HCT116 (cell line): ENCODE measurements at regions not wholly inside any gene's neighbourhood (a gene's known extent, or its start where the extent isn't known, plus 50 kb on each side); places are given as distances from the start of the nearest gene placed in this dataset.

Experiments
- ATAC-seq: fragments of 200-7000 bp; cut with Tn5 transposase; 2 replicates; pipeline ENCODE4 v1.9.1; 2020; ENCODE audit warnings: mild to moderate bottlenecking, moderate library complexity
- BruUV-seq: library from RNA; stranded (reverse); fragments of 400-500 nt; replicated peaks from 2 replicates; lab custom pipeline; 2021; lab: Mats Ljungman, UMichigan
- CTCF ChIA-PET: fragments of 300-600 bp; sonication (Branson Sonifier 250); formaldehyde crosslinking; loops from one replicate; lab custom pipeline; 2021; ENCODE audit warnings: antibody characterized with exemption; lab: Charles Lee
- POLR2A ChIA-PET: fragments of 300-600, 350-600 bp; sonication (Branson Sonifier 250); formaldehyde crosslinking; loops from one replicate; lab custom pipeline; 2021; ENCODE audit warnings: antibody characterized with exemption; lab: Charles Lee
- RAD21 ChIA-PET, 2 experiments: fragments of 300-600 bp; sonication (Branson Sonifier 250); formaldehyde crosslinking; loops; one replicate each; lab custom pipeline; 2023; ENCODE audit warnings: low total read pairs in 2 of 2; ENCODE audit not compliant: uncharacterized antibody in 2 of 2, unreplicated experiment in 2 of 2, low non-redundant PET in 1 of 2; lab: Charles Lee
- DNase-seq: peaks from one replicate; pipeline ENCODE4 v3.0.0-alpha.2; 2010; ENCODE audit warnings: low read depth, low spot score
- H2AFZ ChIP-seq: fragments of 200-600 bp; shearing (Covaris generic), sonication (generic); 2 replicates; pipeline ENCODE4 v1.6.1; 2017; ENCODE audit warnings: low read depth, mixed run types, mixed read lengths, antibody characterized with exemption, low read length; ENCODE audit not compliant: poor library complexity, severe bottlenecking
- H3K27ac ChIP-seq: 2 replicates; pipeline ENCODE4 v1.5.1; 2012; ENCODE audit warnings: low read depth, low read length
- H3K27me3 ChIP-seq: fragments of 200-600 bp; sonication (generic); 2 replicates; pipeline ENCODE4 v1.6.1; 2016; ENCODE audit warnings: mixed run types, low read length, mixed read lengths; ENCODE audit not compliant: insufficient read depth
- H3K36me3 ChIP-seq, 2 experiments: fragments of 200-500 bp in 1 of 2; fragments of 200-600 bp in 1 of 2; sonication (Bioruptor generic) in 1 of 2; sonication (generic) in 1 of 2; 2 replicates each; pipeline versions ENCODE4 v1.5.1 to v1.6.1; 2014 to 2016; ENCODE audit warnings: low read length in 2 of 2, inconsistent platforms in 1 of 2, mixed read lengths in 1 of 2, mixed run types in 1 of 2; ENCODE audit not compliant: insufficient read depth in 2 of 2, control insufficient read depth in 1 of 2
- H3K4me1 ChIP-seq, 2 experiments: fragments of 200-600 bp in 1 of 2; sonication (generic) in 1 of 2; 2 replicates each; pipeline versions ENCODE4 v1.5.1 to v1.6.1; 2012 to 2017; ENCODE audit warnings: low read length in 2 of 2, inconsistent platforms in 1 of 2, mild to moderate bottlenecking in 1 of 2, mixed read lengths in 1 of 2, mixed run types in 1 of 2, moderate library complexity in 1 of 2; ENCODE audit not compliant: insufficient read depth in 2 of 2, control insufficient read depth in 1 of 2
- H3K4me2 ChIP-seq: fragments of 200-600 bp; sonication (generic); 2 replicates; pipeline ENCODE4 v1.6.1; 2017; ENCODE audit warnings: mixed run types, low read length, mixed read lengths
- H3K4me3 ChIP-seq, 2 experiments: fragments of 200-600 bp in 1 of 2; sonication (generic) in 1 of 2; replicated peaks in 1 of 2; 2 replicates each; pipeline ENCODE4 v1.5.1; 2011 to 2016; ENCODE audit warnings: low read length in 2 of 2, control low read depth in 1 of 2, low read depth in 1 of 2, mild to moderate bottlenecking in 1 of 2, mixed read lengths in 1 of 2, mixed run types in 1 of 2
- H3K79me2 ChIP-seq: fragments of 200-600 bp; sonication (generic); 2 replicates; pipeline ENCODE4 v1.6.1; 2017; ENCODE audit warnings: mild to moderate bottlenecking, mixed run types, low read length, moderate library complexity, mixed read lengths; ENCODE audit not compliant: insufficient read depth
- H3K9ac ChIP-seq: fragments of 200-600 bp; sonication (generic); 2 replicates; pipeline ENCODE4 v1.6.1; 2016; ENCODE audit warnings: low read length, mixed read lengths
- H3K9me2 ChIP-seq: fragments of 200-600 bp; sonication (generic), shearing (Covaris generic); 2 replicates; pipeline ENCODE4 v1.6.1; 2017; ENCODE audit warnings: mixed run types, mild to moderate bottlenecking, moderate library complexity; ENCODE audit not compliant: insufficient read depth
- H3K9me3 ChIP-seq, 2 experiments: fragments of 200-500 bp in 1 of 2; fragments of 200-600 bp in 1 of 2; sonication (Bioruptor generic) in 1 of 2; sonication (generic) in 1 of 2; 2 replicates each; pipeline ENCODE4 v1.6.1; 2014 to 2017; ENCODE audit warnings: low read length in 2 of 2, mixed read lengths in 2 of 2, inconsistent platforms in 1 of 2, low read depth in 1 of 2, mild to moderate bottlenecking in 1 of 2, mixed run types in 1 of 2, moderate library complexity in 1 of 2; ENCODE audit not compliant: control insufficient read depth in 1 of 2, insufficient read depth in 1 of 2
- H4K20me1 ChIP-seq: fragments of 200-600 bp; sonication (generic), shearing (Covaris generic); 2 replicates; pipeline ENCODE4 v1.6.1; 2017; ENCODE audit warnings: mixed run types, mild to moderate bottlenecking, moderate library complexity; ENCODE audit not compliant: insufficient read depth
- ATF3 ChIP-seq: IDR thresholded peaks from 2 replicates; pipeline ENCODE4 v1.6.1; 2012
- CBX3 ChIP-seq: IDR thresholded peaks from 2 replicates; pipeline ENCODE4 v1.6.1; 2012; ENCODE audit warnings: low read depth
- CEBPB ChIP-seq: IDR thresholded peaks from 2 replicates; pipeline ENCODE4 v1.6.1; 2012; ENCODE audit warnings: low read depth
- CTCF ChIP-seq, 3 experiments: fragments of 200-600 bp in 1 of 3; sonication (generic) in 1 of 3; IDR thresholded peaks in 2 of 3; conservative IDR thresholded peaks in 1 of 3; 2 replicates each; pipeline ENCODE4 v1.5.1; 2012 to 2017; ENCODE audit warnings: low read depth in 2 of 3, low read length in 2 of 3, antibody characterized with exemption in 1 of 3, borderline replicate concordance in 1 of 3, control low read depth in 1 of 3, mild to moderate bottlenecking in 1 of 3, mixed read lengths in 1 of 3, mixed run types in 1 of 3, moderate library complexity in 1 of 3; ENCODE audit not compliant: insufficient read depth in 1 of 3
- EZH2 ChIP-seq: fragments of 200-600 bp; sonication (generic); IDR thresholded peaks from 2 replicates; pipeline ENCODE4 v1.6.1; 2017; ENCODE audit warnings: antibody characterized with exemption, mixed run types
- EZH2phosphoT487 ChIP-seq: fragments of 200-600 bp; IDR thresholded peaks from 2 replicates; pipeline ENCODE4 v1.6.1; 2018; ENCODE audit warnings: antibody characterized with exemption, borderline replicate concordance
- FOSL1 ChIP-seq: IDR thresholded peaks from 2 replicates; pipeline ENCODE4 v1.6.1; 2012; ENCODE audit warnings: low read depth
- POLR2AphosphoS5 ChIP-seq: IDR thresholded peaks from 2 replicates; pipeline ENCODE4 v1.6.1; 2011; ENCODE audit warnings: mild to moderate bottlenecking, low read depth, low read length, moderate library complexity
- RAD21 ChIP-seq: IDR thresholded peaks from 2 replicates; pipeline ENCODE4 v1.6.1; 2012; ENCODE audit warnings: low read depth, mild to moderate bottlenecking
- SIN3A ChIP-seq: IDR thresholded peaks from 2 replicates; pipeline ENCODE4 v1.6.1; 2012; ENCODE audit warnings: low read depth
- SP1 ChIP-seq: IDR thresholded peaks from 2 replicates; pipeline ENCODE4 v1.6.1; 2012; ENCODE audit warnings: low read depth
- SRF ChIP-seq: IDR thresholded peaks from 2 replicates; pipeline ENCODE4 v1.6.1; 2012; ENCODE audit warnings: low read depth
- TCF7L2 ChIP-seq: IDR thresholded peaks from 2 replicates; pipeline ENCODE4 v1.7.0; 2011; ENCODE audit warnings: borderline replicate concordance, inconsistent platforms; ENCODE audit not compliant: insufficient read depth, insufficient read length; ENCODE audit errors: extremely low read depth
- ZBTB33 ChIP-seq: IDR thresholded peaks from 2 replicates; pipeline ENCODE4 v1.6.1; 2011; ENCODE audit warnings: mild to moderate bottlenecking, low read length, moderate library complexity; ENCODE audit not compliant: insufficient replicate concordance; ENCODE audit errors: extremely low read depth
- ZNF274 ChIP-seq: fragments of 200-500 bp; sonication (Bioruptor generic); IDR thresholded peaks from 2 replicates; pipeline ENCODE4 v1.6.1; 2014; ENCODE audit warnings: mild to moderate bottlenecking, low read depth, low read length, inconsistent platforms
- intact Hi-C: fragments of 100-400 bp; cut with micrococcal nuclease; formaldehyde crosslinking; loops from 2 replicates; pipeline ENCODE4 v1.10.0; 2022

GRCh38 chr2:65537651-65538385 lies 105.4 kb upstream of the SPRED2 start:
- H3K4me1 ChIP-seq: peaks cover 16 to 19% of the 10 kb centered on the region in 2 experiments
- H3K79me2 ChIP-seq: no peaks in the 10 kb centered on the region
- no peaks in the 10 kb centered on the region for H3K36me3 ChIP-seq
- RAD21 ChIA-PET: no interaction called here
- no peak overlapping the region for H2AFZ ChIP-seq
- H3K27ac ChIP-seq: no peak overlapping the region
- no peak for TF ChIP-seq SRF
- TF ChIP-seq ATF3: no peak
- TF ChIP-seq ZNF274: no peak
- TF ChIP-seq SP1: no peak
- TF ChIP-seq ZBTB33: no peak
- no peak for TF ChIP-seq POLR2AphosphoS5
- TF ChIP-seq CBX3: no peak
- no peak for TF ChIP-seq TCF7L2
- no peak for TF ChIP-seq CEBPB
- no peak for TF ChIP-seq FOSL1
- no peak for TF ChIP-seq EZH2
- no peak for TF ChIP-seq SIN3A
- TF ChIP-seq EZH2phosphoT487: no peak
- TF ChIP-seq RAD21: no peak
- no peak for TF ChIP-seq CTCF (IDR thresholded peaks at IDR 0.05 in 2 of 3, conservative IDR thresholded peaks at IDR 0.05 in 1 of 3; ENCODE audit: borderline replicate concordance in 1 of 3, insufficient read depth in 1 of 3, low read depth in 2 of 3, low read length in 2 of 3)
- intact Hi-C loops: no loop called here
- CTCF ChIA-PET: no interaction called here
- POLR2A ChIA-PET: no interaction called here
- no peak overlapping the region for H3K4me3 ChIP-seq
- DNase-seq (no peak), ATAC-seq (no peak)
- no peaks in the 10 kb centered on the region for H3K9me3 ChIP-seq
- no peak overlapping the region for H3K9ac ChIP-seq
- no peaks in the 10 kb centered on the region for H4K20me1 ChIP-seq
- no TSS peak for BruUV-seq
- no peak overlapping the region for H3K4me2 ChIP-seq
- no peaks in the 10 kb centered on the region for H3K9me2 ChIP-seq
- H3K27me3 ChIP-seq: no peaks in the 10 kb centered on the region
